GM12878 (cell line): ENCODE measurements at regions not wholly inside any gene's neighbourhood (a gene's known extent, or its start where the extent isn't known, plus 50 kb on each side); places are given as distances from the start of the nearest gene placed in this dataset.

Experiments
- ATAC-seq: fragments of 200-7000 bp; cut with Tn5 transposase; 3 replicates; pipeline ENCODE4 v1.9.1; 2020; ENCODE audit warnings: mild to moderate bottlenecking, moderate library complexity
- BruUV-seq: library from RNA; stranded (reverse); fragments of 400-500 nt; replicated peaks from 2 replicates; lab custom pipeline; 2021; lab: Mats Ljungman, UMichigan
- CTCF ChIA-PET: fragments of 300-600 bp; sonication (Branson Sonifier 250); formaldehyde crosslinking; extraction: SDS; loops from one replicate; lab custom pipeline; 2021; ENCODE audit warnings: inconsistent platforms; lab: Yijun Ruan, JAX
- POLR2A ChIA-PET: fragments of 350-600 bp; formaldehyde crosslinking; extraction: SDS; loops from one replicate; lab custom pipeline; 2021; ENCODE audit warnings: inconsistent platforms; lab: Charles Lee
- RAD21 ChIA-PET: fragments of 300-600 bp; sonication (Branson Sonifier 250); formaldehyde crosslinking; loops from one replicate; lab custom pipeline; 2023; ENCODE audit warnings: antibody characterized with exemption; ENCODE audit not compliant: unreplicated experiment; lab: Charles Lee
- SMC1A ChIA-PET: fragments of 300-600 bp; sonication (Branson Sonifier 250); formaldehyde crosslinking; loops from one replicate; lab custom pipeline; 2023; ENCODE audit not compliant: unreplicated experiment, uncharacterized antibody; lab: Charles Lee
- DNase-seq: peaks from one replicate; pipeline ENCODE4 v3.0.0-alpha.2; 2011; ENCODE audit warnings: low read depth, low spot score
- FAIRE-seq: peaks from 3 replicates; lab custom pipeline; 2011; peaks lifted over from hg19 to GRCh38; lab: Jason Lieb, UNC
- H2AFZ ChIP-seq: 2 replicates; pipeline ENCODE4 v1.6.0; 2011; ENCODE audit warnings: low read depth, low read length, control low read depth; ENCODE audit not compliant: control insufficient read depth
- H3K27ac ChIP-seq: 2 replicates; pipeline ENCODE4 v1.5.1; 2011; ENCODE audit warnings: control low read depth; ENCODE audit not compliant: control insufficient read depth, insufficient read depth
- H3K27me3 ChIP-seq, 2 experiments: replicated peaks in 1 of 2; 2 replicates each; pipeline versions ENCODE4 v1.6.0 to v1.6.1; 2011; ENCODE audit warnings: low read length in 1 of 2; ENCODE audit not compliant: control insufficient read depth in 2 of 2, insufficient read depth in 2 of 2
- H3K36me3 ChIP-seq, 2 experiments: 2 replicates each; pipeline ENCODE4 v1.5.1; 2011; ENCODE audit warnings: low read length in 1 of 2; ENCODE audit not compliant: control insufficient read depth in 2 of 2, insufficient read depth in 2 of 2
- H3K4me1 ChIP-seq: 2 replicates; pipeline ENCODE4 v1.6.1; 2011; ENCODE audit warnings: mild to moderate bottlenecking, low read length, moderate library complexity, mixed read lengths; ENCODE audit not compliant: control insufficient read depth, insufficient read depth
- H3K4me2 ChIP-seq: 2 replicates; pipeline ENCODE4 v1.6.0; 2011; ENCODE audit warnings: control low read depth; ENCODE audit not compliant: control insufficient read depth, insufficient read depth
- H3K4me3 ChIP-seq: fragments of 200-600 bp; sonication (generic); 2 replicates; pipeline ENCODE4 v1.5.1; 2016
- H3K79me2 ChIP-seq: 2 replicates; pipeline ENCODE4 v1.6.0; 2011; ENCODE audit warnings: low read length; ENCODE audit not compliant: control insufficient read depth, insufficient read depth
- H3K9ac ChIP-seq: 2 replicates; pipeline ENCODE4 v1.8.0; 2011; ENCODE audit warnings: low read length, control low read depth, mixed read lengths; ENCODE audit not compliant: control insufficient read depth, insufficient read depth
- H3K9me3 ChIP-seq: replicated peaks from 3 replicates; pipeline ENCODE4 v1.5.1; 2011; ENCODE audit warnings: mild to moderate bottlenecking, low read length; ENCODE audit not compliant: control insufficient read depth, insufficient read depth
- H4K20me1 ChIP-seq: 2 replicates; pipeline ENCODE4 v1.6.0; 2011; ENCODE audit not compliant: control insufficient read depth, insufficient read depth
- CEBPB ChIP-seq, 2 experiments: fragments of 150-350 bp in 1 of 2; IDR thresholded peaks; 2 replicates each; pipeline ENCODE4 v1.6.1; 2012 to 2014; ENCODE audit warnings: low read depth in 2 of 2, low read length in 2 of 2, borderline replicate concordance in 1 of 2, inconsistent platforms in 1 of 2
- CREB1 ChIP-seq: IDR thresholded peaks from 2 replicates; pipeline ENCODE4 v1.6.1; 2012; ENCODE audit warnings: low read depth, mild to moderate bottlenecking, inconsistent platforms
- EED ChIP-seq: sonication (generic); IDR thresholded peaks from 2 replicates; pipeline ENCODE4 v1.6.1; 2016; ENCODE audit warnings: antibody characterized with exemption, low read depth
- IKZF2 ChIP-seq, 2 experiments: fragments of 450-650 bp; IDR thresholded peaks; 2 replicates each; pipeline ENCODE4 v1.6.1; 2017; ENCODE audit warnings: mild to moderate bottlenecking in 2 of 2, moderate library complexity in 2 of 2
- KLF5 ChIP-seq: fragments of 450-650 bp; IDR thresholded peaks from 2 replicates; pipeline ENCODE4 v1.6.1; 2014; ENCODE audit warnings: mild to moderate bottlenecking; ENCODE audit not compliant: partially characterized antibody
- NFXL1 ChIP-seq: fragments of 450-650 bp; IDR thresholded peaks from 2 replicates; pipeline ENCODE4 v1.6.1; 2017; ENCODE audit warnings: antibody characterized with exemption, mild to moderate bottlenecking, borderline replicate concordance
- NR2C2 ChIP-seq: IDR thresholded peaks from 2 replicates; pipeline ENCODE4 v1.6.1; 2011; ENCODE audit warnings: borderline replicate concordance, low read depth; ENCODE audit not compliant: control insufficient read depth, insufficient read length
- SREBF1 ChIP-seq: IDR thresholded peaks from 2 replicates; pipeline ENCODE4 v1.6.1; 2012; ENCODE audit warnings: mild to moderate bottlenecking, low read length
- SRF ChIP-seq, 2 experiments: IDR thresholded peaks; 2 replicates each; pipeline ENCODE4 v1.6.1; 2011; ENCODE audit warnings: low read depth in 2 of 2, low read length in 2 of 2, mild to moderate bottlenecking in 1 of 2, moderate library complexity in 1 of 2
- STAT3 ChIP-seq: IDR thresholded peaks from 2 replicates; pipeline ENCODE4 v1.6.1; 2011; ENCODE audit warnings: low read depth, low read length, improper control_type of control experiment
- SUPT20H ChIP-seq: IDR thresholded peaks from 2 replicates; pipeline ENCODE4 v1.6.1; 2011; ENCODE audit warnings: low read depth, mild to moderate bottlenecking, low read length, moderate library complexity, borderline replicate concordance; ENCODE audit not compliant: control insufficient read depth
- SUZ12 ChIP-seq: fragments of 200-600 bp; sonication (generic); IDR thresholded peaks from one replicate; pipeline ENCODE4 v1.6.1; 2018; ENCODE audit warnings: antibody characterized with exemption, mild to moderate bottlenecking; ENCODE audit not compliant: unreplicated experiment
- WRNIP1 ChIP-seq: IDR thresholded peaks from 2 replicates; pipeline ENCODE4 v1.6.1; 2011; ENCODE audit warnings: low read depth, low read length, improper control_type of control experiment, borderline replicate concordance
- ZNF24 ChIP-seq: fragments of 450-650 bp; IDR thresholded peaks from 2 replicates; pipeline ENCODE4 v1.6.1; 2017; ENCODE audit warnings: antibody characterized with exemption, mild to moderate bottlenecking
- WGBS: methylation state at CpG from one replicate; pipeline ENCODE4 v1.1.6; 2016; ENCODE audit warnings: low lambda C conversion rate; ENCODE audit not compliant: insufficient replicate concordance, insufficient coverage; ENCODE audit errors: missing lambda C conversion rate; 5-methylcytosine and 5-hydroxymethylcytosine counted together
- in situ Hi-C: fragments of 300-500 bp; cut with MboI; formaldehyde crosslinking; loops from 9 replicates; pipeline ENCODE4 v1.14.3; 2018; ENCODE audit warnings: mixed read lengths
- intact Hi-C: fragments of 100-400 bp; cut with micrococcal nuclease; formaldehyde crosslinking; loops from one replicate; pipeline ENCODE4 v1.14.2; 2022; ENCODE audit not compliant: unreplicated experiment
- TF ChIP-seq, protein P1 (sequence below): fragments of 450-650 bp; IDR thresholded peaks from 2 replicates; pipeline ENCODE4 v1.6.1; 2017; ENCODE audit warnings: mild to moderate bottlenecking
- TF ChIP-seq, protein P2 (sequence below): fragments of 450-650 bp; IDR thresholded peaks from 2 replicates; pipeline ENCODE4 v1.6.1; 2017; ENCODE audit warnings: low read depth, mild to moderate bottlenecking, moderate library complexity
- TF ChIP-seq, protein P3 (sequence below): fragments of 450-650 bp; formaldehyde crosslinking; IDR thresholded peaks from 2 replicates; pipeline ENCODE4 v1.4.0; 2022; ENCODE audit warnings: mild to moderate bottlenecking, moderate library complexity
- TF ChIP-seq, protein P4 (sequence below): IDR thresholded peaks from 2 replicates; pipeline ENCODE4 v1.6.1; 2012; ENCODE audit warnings: low read depth, low read length, improper control_type of control experiment

DNA sequence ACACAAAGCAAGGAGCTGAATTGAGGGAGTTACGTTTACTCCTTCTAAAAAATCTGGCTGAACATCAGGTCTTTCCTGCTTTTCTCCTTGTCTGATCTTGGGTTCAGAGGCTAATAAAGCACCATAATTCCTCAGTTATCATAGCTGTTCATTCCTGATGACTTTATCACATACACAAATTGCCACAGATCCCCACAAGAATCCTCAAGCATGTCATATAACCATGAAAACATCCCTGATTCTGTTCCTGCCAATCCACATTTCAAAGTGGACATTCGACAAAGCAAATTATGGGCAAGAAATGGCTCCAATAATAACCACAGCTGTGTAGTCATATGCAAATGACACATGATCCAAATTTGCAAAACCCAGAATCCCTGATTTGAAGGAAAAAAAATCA lies 321.3 kb downstream of the MEX3B start:
- TF ChIP-seq EED, result no peak
- no peak for TF ChIP-seq SUPT20H
- TF ChIP-seq CREB1, result no peak
- no peak for TF ChIP-seq CEBPB (IDR thresholded peaks at IDR 0.05; ENCODE audit: borderline replicate concordance in 1 of 2, low read depth in 2 of 2, low read length in 2 of 2)
- no peak for TF ChIP-seq SUZ12
- TF ChIP-seq, protein P1, sequence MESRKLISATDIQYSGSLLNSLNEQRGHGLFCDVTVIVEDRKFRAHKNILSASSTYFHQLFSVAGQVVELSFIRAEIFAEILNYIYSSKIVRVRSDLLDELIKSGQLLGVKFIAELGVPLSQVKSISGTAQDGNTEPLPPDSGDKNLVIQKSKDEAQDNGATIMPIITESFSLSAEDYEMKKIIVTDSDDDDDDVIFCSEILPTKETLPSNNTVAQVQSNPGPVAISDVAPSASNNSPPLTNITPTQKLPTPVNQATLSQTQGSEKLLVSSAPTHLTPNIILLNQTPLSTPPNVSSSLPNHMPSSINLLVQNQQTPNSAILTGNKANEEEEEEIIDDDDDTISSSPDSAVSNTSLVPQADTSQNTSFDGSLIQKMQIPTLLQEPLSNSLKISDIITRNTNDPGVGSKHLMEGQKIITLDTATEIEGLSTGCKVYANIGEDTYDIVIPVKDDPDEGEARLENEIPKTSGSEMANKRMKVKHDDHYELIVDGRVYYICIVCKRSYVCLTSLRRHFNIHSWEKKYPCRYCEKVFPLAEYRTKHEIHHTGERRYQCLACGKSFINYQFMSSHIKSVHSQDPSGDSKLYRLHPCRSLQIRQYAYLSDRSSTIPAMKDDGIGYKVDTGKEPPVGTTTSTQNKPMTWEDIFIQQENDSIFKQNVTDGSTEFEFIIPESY, result no peak
- no peak for TF ChIP-seq ZNF24
- TF ChIP-seq STAT3, result no peak
- TF ChIP-seq SRF (IDR thresholded peaks at IDR 0.05; ENCODE audit: low read depth in 2 of 2, low read length in 2 of 2), result no peak
- TF ChIP-seq IKZF2 (IDR thresholded peaks at IDR 0.05), result no peak
- TF ChIP-seq, protein P2, sequence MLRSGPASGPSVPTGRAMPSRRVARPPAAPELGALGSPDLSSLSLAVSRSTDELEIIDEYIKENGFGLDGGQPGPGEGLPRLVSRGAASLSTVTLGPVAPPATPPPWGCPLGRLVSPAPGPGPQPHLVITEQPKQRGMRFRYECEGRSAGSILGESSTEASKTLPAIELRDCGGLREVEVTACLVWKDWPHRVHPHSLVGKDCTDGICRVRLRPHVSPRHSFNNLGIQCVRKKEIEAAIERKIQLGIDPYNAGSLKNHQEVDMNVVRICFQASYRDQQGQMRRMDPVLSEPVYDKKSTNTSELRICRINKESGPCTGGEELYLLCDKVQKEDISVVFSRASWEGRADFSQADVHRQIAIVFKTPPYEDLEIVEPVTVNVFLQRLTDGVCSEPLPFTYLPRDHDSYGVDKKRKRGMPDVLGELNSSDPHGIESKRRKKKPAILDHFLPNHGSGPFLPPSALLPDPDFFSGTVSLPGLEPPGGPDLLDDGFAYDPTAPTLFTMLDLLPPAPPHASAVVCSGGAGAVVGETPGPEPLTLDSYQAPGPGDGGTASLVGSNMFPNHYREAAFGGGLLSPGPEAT, result no peak
- TF ChIP-seq NR2C2, result no peak
- TF ChIP-seq SREBF1, result no peak
- TF ChIP-seq WRNIP1, result no peak
- TF ChIP-seq KLF5, result no peak
- no peak for TF ChIP-seq NFXL1
- TF ChIP-seq, protein P3, sequence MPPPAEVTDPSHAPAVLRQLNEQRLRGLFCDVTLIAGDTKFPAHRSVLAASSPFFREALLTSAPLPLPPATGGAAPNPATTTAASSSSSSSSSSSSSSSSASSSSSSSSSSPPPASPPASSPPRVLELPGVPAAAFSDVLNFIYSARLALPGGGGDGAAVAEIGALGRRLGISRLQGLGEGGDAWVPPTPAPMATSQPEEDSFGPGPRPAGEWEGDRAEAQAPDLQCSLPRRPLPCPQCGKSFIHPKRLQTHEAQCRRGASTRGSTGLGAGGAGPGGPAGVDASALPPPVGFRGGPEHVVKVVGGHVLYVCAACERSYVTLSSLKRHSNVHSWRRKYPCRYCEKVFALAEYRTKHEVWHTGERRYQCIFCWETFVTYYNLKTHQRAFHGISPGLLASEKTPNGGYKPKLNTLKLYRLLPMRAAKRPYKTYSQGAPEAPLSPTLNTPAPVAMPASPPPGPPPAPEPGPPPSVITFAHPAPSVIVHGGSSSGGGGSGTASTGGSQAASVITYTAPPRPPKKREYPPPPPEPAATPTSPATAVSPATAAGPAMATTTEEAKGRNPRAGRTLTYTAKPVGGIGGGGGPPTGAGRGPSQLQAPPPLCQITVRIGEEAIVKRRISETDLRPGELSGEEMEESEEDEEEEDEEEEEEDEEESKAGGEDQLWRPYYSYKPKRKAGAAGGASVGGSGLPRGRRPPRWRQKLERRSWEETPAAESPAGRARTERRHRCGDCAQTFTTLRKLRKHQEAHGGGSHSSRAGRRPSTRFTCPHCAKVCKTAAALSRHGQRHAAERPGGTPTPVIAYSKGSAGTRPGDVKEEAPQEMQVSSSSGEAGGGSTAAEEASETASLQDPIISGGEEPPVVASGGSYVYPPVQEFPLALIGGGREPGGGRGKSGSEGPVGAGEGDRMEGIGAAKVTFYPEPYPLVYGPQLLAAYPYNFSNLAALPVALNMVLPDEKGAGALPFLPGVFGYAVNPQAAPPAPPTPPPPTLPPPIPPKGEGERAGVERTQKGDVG (CRISPR knock-in tag), result no peak
- TF ChIP-seq, protein P4, sequence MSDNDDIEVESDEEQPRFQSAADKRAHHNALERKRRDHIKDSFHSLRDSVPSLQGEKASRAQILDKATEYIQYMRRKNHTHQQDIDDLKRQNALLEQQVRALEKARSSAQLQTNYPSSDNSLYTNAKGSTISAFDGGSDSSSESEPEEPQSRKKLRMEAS, result no peak
- H3K9ac ChIP-seq, result no peak overlapping the region
- H3K4me1 ChIP-seq, result no peaks in the 10 kb centered on the region
- no peak overlapping the region for H2AFZ ChIP-seq
- no peaks in the 10 kb centered on the region for H4K20me1 ChIP-seq
- H3K36me3 ChIP-seq, result no peaks in the 10 kb centered on the region
- in situ Hi-C loops (no loop called here), intact Hi-C loops (no loop called here)
- BruUV-seq, result no TSS peak
- ChIA-PET CTCF (no interaction called here), SMC1A (no interaction called here), RAD21 (no interaction called here), POLR2A (no interaction called here)
- no peaks in the 10 kb centered on the region for H3K27me3 ChIP-seq
- FAIRE-seq (no peak), DNase-seq (no peak), ATAC-seq (no peak)
- no peak overlapping the region for H3K4me3 ChIP-seq
- H3K27ac ChIP-seq, result no peak overlapping the region
- H3K79me2 ChIP-seq, result no peaks in the 10 kb centered on the region
- WGBS, result 18% methylated on average over 2 of the region's 2 CpGs
- no peaks in the 10 kb centered on the region for H3K9me3 ChIP-seq
- H3K4me2 ChIP-seq, result no peak overlapping the region
